Right ventricle myocardium inferior (tissue), 1 donor: ENCODE measurements at regions not wholly inside any gene's neighbourhood (a gene's known extent, or its start where the extent isn't known, plus 50 kb on each side); places are given as distances from the start of the nearest gene placed in this dataset.
"Not testable (repeated sequence)": the region's sequence is repeated elsewhere in the genome, so short reads cannot be mapped to it uniquely, and the experiment has no call there.

ENCODE experiments used
- ATAC-seq: fragments of 200-7000 bp; cut with Tn5 transposase; one replicate; pipeline ENCODE4 v1.9.1; 2020; ENCODE audit warnings: mild to moderate bottlenecking, moderate library complexity
- DNase-seq: peaks from one replicate; pipeline ENCODE4 v3.0.0; 2021; ENCODE audit errors: missing footprints
- intact Hi-C: fragments of 100-400 bp; cut with DNase I; formaldehyde crosslinking; loops from one replicate; pipeline ENCODE4 v1.11.0; 2022
- donor health status: DM: no; HTN: yes; CAD: no; lungs with severe emphysema.

- intact Hi-C loops: no loop called here
- DNase-seq: no peak
These were observed 192.4 kb upstream of the ARPP21 start for GRCh38 chr3:35446896-35447295.

GRCh38 chr3:35448121-35448520, 191.2 kb upstream of the ARPP21 start:
- intact Hi-C loops: no loop called here
- ATAC-seq: no peak
- DNase-seq: no peak

More at GRCh38 chr3:35446896-35447295, 192.4 kb upstream of the ARPP21 start:
- ATAC-seq: no peak

- DNase-seq (no peak), ATAC-seq (no peak)
- intact Hi-C loops: no loop called here
These were observed 190.6 kb upstream of the ARPP21 start for GRCh38 chr3:35448681-35449080.

GRCh38 chr3:35454819-35455218, 184.5 kb upstream of the ARPP21 start:
- DNase-seq, ATAC-seq, intact Hi-C loops: not testable (repeated sequence)

- intact Hi-C loops: no loop called here
- no peak for DNase-seq
- no peak for ATAC-seq
These were observed 165.4 kb upstream of the ARPP21 start for GRCh38 chr3:35473956-35474355.

- intact Hi-C loops, ATAC-seq, DNase-seq: not testable (repeated sequence)
These were observed 156.8 kb upstream of the ARPP21 start for GRCh38 chr3:35482566-35482965.

- DNase-seq: no peak
- no peak for ATAC-seq
- intact Hi-C loops: no loop called here
These were observed 156.2 kb upstream of the ARPP21 start for GRCh38 chr3:35483131-35483530.

- DNase-seq: no peak
- intact Hi-C loops: no loop called here
- no peak for ATAC-seq
These were observed 154.3 kb upstream of the ARPP21 start for GRCh38 chr3:35484929-35485530.

GRCh38 chr3:35486295-35486694, 153.0 kb upstream of the ARPP21 start:
- no peak for DNase-seq
- intact Hi-C loops: no loop called here

GRCh38 chr3:35487376-35487775, 151.9 kb upstream of the ARPP21 start:
- ATAC-seq (no peak), DNase-seq (no peak)
- intact Hi-C loops: no loop called here

More at GRCh38 chr3:35486295-35486694, 153.0 kb upstream of the ARPP21 start:
- ATAC-seq: no peak

GRCh38 chr3:35488526-35488925, 150.8 kb upstream of the ARPP21 start:
- ATAC-seq (no peak), DNase-seq (no peak)
- intact Hi-C loops: no loop called here

- ATAC-seq: no peak
- intact Hi-C loops: no loop called here
These were observed 146.5 kb upstream of the ARPP21 start for GRCh38 chr3:35492841-35493240.

GRCh38 chr3:35498506-35499210, 140.7 kb upstream of the ARPP21 start:
- ATAC-seq (no peak), DNase-seq (no peak)
- intact Hi-C loops: no loop called here

More at GRCh38 chr3:35492841-35493240, 146.5 kb upstream of the ARPP21 start:
- no peak for DNase-seq

GRCh38 chr3:35500641-35501350, 138.5 kb upstream of the ARPP21 start:
- intact Hi-C loops: no loop called here
- no peak for ATAC-seq
- DNase-seq: no peak

- DNase-seq (no peak), ATAC-seq (no peak)
- intact Hi-C loops: no loop called here
These were observed 136.6 kb upstream of the ARPP21 start for GRCh38 chr3:35502699-35503098.

- DNase-seq: peak; percentile 47
- ATAC-seq: no peak
- intact Hi-C loops: no loop called here
These were observed 134.1 kb upstream of the ARPP21 start for GRCh38 chr3:35505181-35505580.

- intact Hi-C loops: no loop called here
- no peak for ATAC-seq
- DNase-seq: no peak
These were observed 133.6 kb upstream of the ARPP21 start for GRCh38 chr3:35505772-35506171.

- DNase-seq: no peak
- intact Hi-C loops: no loop called here
- no peak for ATAC-seq
These were observed 119.4 kb upstream of the ARPP21 start for GRCh38 chr3:35519936-35520335.

GRCh38 chr3:35521196-35521595, 118.1 kb upstream of the ARPP21 start:
- DNase-seq: no peak
- no peak for ATAC-seq
- intact Hi-C loops: no loop called here

GRCh38 chr3:35522450-35522849, 116.9 kb upstream of the ARPP21 start:
- DNase-seq (no peak), ATAC-seq (no peak)
- intact Hi-C loops: no loop called here
